ENCODE measurements at regions not wholly inside any gene's neighbourhood (a gene's known extent, or its start where the extent isn't known, plus 50 kb on each side); places are given as distances from the start of the nearest gene placed in this dataset.

GRCh38 chr14:97336179-97336578 is 539.0 kb downstream of the VRK1 start:
- no peak for TF ChIP-seq CTCF (IDR thresholded peaks at IDR 0.05)
- TF ChIP-seq POLR2A (IDR thresholded peaks at IDR 0.05), result no peak
- Histone ChIP-seq H3K4me3 (replicated peaks in 1 of 3) (no peak overlapping the region), H3K9me3 (no peaks in the 10 kb centered on the region), H3K4me1 (no peaks in the 10 kb centered on the region), H3K27ac (no peak overlapping the region), H3K27me3 (no peaks in the 10 kb centered on the region), H3K36me3 (no peaks in the 10 kb centered on the region)
- intact Hi-C loops (cut with DNase I), result no loop called here
- WGBS, 2 donors, result 90 to 100% methylated on average over 1 of the region's 1 CpG
- no peak for DNase-seq

- H3K9me3 ChIP-seq, result no peaks in the 10 kb centered on the region
- TF ChIP-seq CTCF (IDR thresholded peaks at IDR 0.05), result no peak
- WGBS, 2 donors, result 67 to 82% methylated on average over 5 of the region's 5 CpGs
- no peak for DNase-seq
- no peak overlapping the region for H3K27ac ChIP-seq
- no peaks in the 10 kb centered on the region for H3K36me3 ChIP-seq
- H3K4me3 ChIP-seq (replicated peaks in 1 of 3), result no peak overlapping the region
- no peaks in the 10 kb centered on the region for H3K27me3 ChIP-seq
- H3K4me1 ChIP-seq, result no peaks in the 10 kb centered on the region
- intact Hi-C loops (cut with DNase I), result no loop called here
These were observed 539.6 kb downstream of the VRK1 start for GRCh38 chr14:97336816-97337215.

GRCh38 chr14:97337267-97337666 is 540.1 kb downstream of the VRK1 start:
- Histone ChIP-seq H3K27me3 (no peaks in the 10 kb centered on the region), H3K4me1 (no peaks in the 10 kb centered on the region), H3K9me3 (no peaks in the 10 kb centered on the region), H3K4me3 (replicated peaks in 1 of 3) (no peak overlapping the region), H3K27ac (no peak overlapping the region), H3K36me3 (no peaks in the 10 kb centered on the region)
- TF ChIP-seq CTCF (IDR thresholded peaks at IDR 0.05), result no peak
- no peak for TF ChIP-seq POLR2A (IDR thresholded peaks at IDR 0.05)
- no peak for DNase-seq
- intact Hi-C loops (cut with DNase I), result no loop called here
- WGBS, 2 donors, result 100% methylated on average over 1 to 3 of the region's 3 CpGs

DNA sequence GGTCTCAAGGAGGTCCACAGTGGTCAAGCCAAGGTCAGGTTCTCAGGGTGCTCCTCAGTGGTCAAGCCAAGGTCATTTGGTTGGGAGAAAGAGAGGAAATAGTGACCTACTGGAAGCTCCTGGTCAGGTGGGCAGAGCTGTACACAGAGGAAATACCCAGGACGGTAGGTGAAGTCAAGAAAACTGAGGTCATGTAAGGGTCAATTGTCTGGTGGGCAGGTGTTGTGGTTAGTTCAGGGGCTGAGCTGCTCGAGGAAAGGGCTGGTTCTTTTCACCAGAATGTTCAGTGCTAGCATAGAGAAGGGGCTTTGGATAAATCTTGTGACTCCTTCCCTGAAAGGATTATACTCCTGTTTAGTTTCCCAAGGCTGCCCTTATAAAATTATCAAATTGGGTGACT is 540.5 kb downstream of the VRK1 start:
- Histone ChIP-seq H3K4me1 (no peaks in the 10 kb centered on the region), H3K36me3 (no peaks in the 10 kb centered on the region), H3K4me3 (replicated peaks in 1 of 3) (no peak overlapping the region), H3K9me3 (no peaks in the 10 kb centered on the region), H3K27ac (no peak overlapping the region), H3K27me3 (no peaks in the 10 kb centered on the region)
- intact Hi-C loops (cut with DNase I), result no loop called here
- DNase-seq, result no peak
- 65 to 66% methylated on average over 2 of the region's 2 CpGs for WGBS, 2 donors
- TF ChIP-seq POLR2A (IDR thresholded peaks at IDR 0.05) (no peak), CTCF (IDR thresholded peaks at IDR 0.05) (no peak)

DNA sequence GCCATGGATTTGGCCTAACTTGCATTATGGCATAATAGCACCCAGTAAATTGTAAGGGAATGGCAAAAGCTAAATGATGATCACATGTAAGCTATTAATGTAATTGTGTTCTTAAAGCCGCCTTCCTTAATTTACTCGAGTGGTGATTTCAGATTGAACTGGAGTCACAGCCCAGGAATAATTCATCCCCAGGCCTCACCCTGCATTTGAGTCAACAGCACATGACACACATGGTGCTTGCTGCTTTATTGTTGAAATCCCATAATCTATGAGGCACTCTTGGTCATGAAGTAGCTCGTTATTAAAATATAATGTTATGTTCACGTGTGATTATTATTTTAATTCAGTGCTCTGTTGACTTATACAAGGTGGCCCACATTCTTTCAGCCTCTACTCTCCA is 547.5 kb downstream of the VRK1 start:
- Histone ChIP-seq H3K36me3 (no peaks in the 10 kb centered on the region), H3K4me3 (replicated peaks in 1 of 3) (no peak overlapping the region), H3K9me3 (no peaks in the 10 kb centered on the region), H3K27ac (no peak overlapping the region), H3K27me3 (no peaks in the 10 kb centered on the region), H3K4me1 (no peaks in the 10 kb centered on the region)
- 83 to 86% methylated on average over 4 of the region's 4 CpGs for WGBS, 2 donors
- DNase-seq, result no peak
- intact Hi-C loops (cut with DNase I), result loop anchor here (10.0 kb wide), 1 partner anchor 1060 kb away; no protein-coding TSS in a partner anchor
- no peak for TF ChIP-seq POLR2A (IDR thresholded peaks at IDR 0.05)
- no peak for TF ChIP-seq CTCF (IDR thresholded peaks at IDR 0.05)
